Mesendoderm (in vitro differentiated cells): ENCODE measurements at regions not wholly inside any gene's neighbourhood (a gene's known extent, or its start where the extent isn't known, plus 50 kb on each side); places are given as distances from the start of the nearest gene placed in this dataset.

ENCODE experiments used
- DNase-seq: peaks from one replicate; pipeline ENCODE4 v3.0.0; 2013
- H2AK5ac ChIP-seq: 2 replicates; pipeline ENCODE4 v1.6.1; 2013; ENCODE audit warnings: low read length, inconsistent platforms
- H2BK120ac ChIP-seq: 2 replicates; pipeline ENCODE4 v1.6.1; 2013; ENCODE audit warnings: low read depth, mild to moderate bottlenecking, low read length, moderate library complexity, mixed read lengths
- H2BK15ac ChIP-seq: replicated peaks from 2 replicates; pipeline ENCODE4 v1.6.1; 2013; ENCODE audit warnings: low read depth, mild to moderate bottlenecking, moderate library complexity
- H2BK5ac ChIP-seq: 2 replicates; pipeline ENCODE4 v1.6.1; 2013; ENCODE audit warnings: low read length, inconsistent platforms
- H3K18ac ChIP-seq: 2 replicates; pipeline ENCODE4 v1.6.1; 2013; ENCODE audit warnings: mild to moderate bottlenecking, low read length, mixed read lengths
- H3K23ac ChIP-seq: one replicate; pipeline ENCODE4 v1.6.1; 2013; ENCODE audit warnings: low read length
- H3K27ac ChIP-seq: 2 replicates; pipeline ENCODE4 v1.5.1; 2013; ENCODE audit warnings: low read depth, mild to moderate bottlenecking, inconsistent platforms, low read length, moderate library complexity
- H3K27me3 ChIP-seq: 2 replicates; pipeline ENCODE4 v1.6.1; 2013; ENCODE audit warnings: low read length, control low read depth, mild to moderate bottlenecking, inconsistent platforms; ENCODE audit not compliant: insufficient read depth, poor library complexity
- H3K36me3 ChIP-seq: 2 replicates; pipeline ENCODE4 v1.6.1; 2013; ENCODE audit warnings: low read length, inconsistent platforms; ENCODE audit not compliant: control insufficient read depth, insufficient read depth
- H3K4ac ChIP-seq: one replicate; pipeline ENCODE4 v1.6.1; 2013; ENCODE audit warnings: low read depth, mild to moderate bottlenecking, low read length, moderate library complexity
- H3K4me1 ChIP-seq: 2 replicates; pipeline ENCODE4 v1.6.1; 2013; ENCODE audit warnings: low read depth, low read length, inconsistent platforms; ENCODE audit not compliant: control insufficient read depth
- H3K4me2 ChIP-seq: 2 replicates; pipeline ENCODE4 v1.6.1; 2013; ENCODE audit warnings: low read length
- H3K4me3 ChIP-seq: 2 replicates; pipeline ENCODE4 v1.5.1; 2013; ENCODE audit warnings: mild to moderate bottlenecking, low read length
- H3K56ac ChIP-seq: one replicate; pipeline ENCODE4 v1.6.1; 2013; ENCODE audit warnings: low read length
- H3K79me1 ChIP-seq: 2 replicates; pipeline ENCODE4 v1.6.1; 2013; ENCODE audit warnings: low read length, inconsistent platforms
- H3K79me2 ChIP-seq: 2 replicates; pipeline ENCODE4 v1.6.1; 2013; ENCODE audit warnings: mild to moderate bottlenecking, low read length; ENCODE audit not compliant: control insufficient read depth, insufficient read depth
- H3K9ac ChIP-seq: 2 replicates; pipeline ENCODE4 v1.6.1; 2013; ENCODE audit warnings: low read length, inconsistent platforms
- H4K5ac ChIP-seq: one replicate; pipeline ENCODE4 v1.6.1; 2013; ENCODE audit warnings: low read length
- H4K8ac ChIP-seq: one replicate; pipeline ENCODE4 v1.6.1; 2013; ENCODE audit warnings: low read depth, mild to moderate bottlenecking, control low read depth, low read length, moderate library complexity
- WGBS: extraction: QIAGEN DNeasy Blood & Tissue Kit; methylation state at CpG from one replicate; pipeline ENCODE4 v1.1.7; 2013; ENCODE audit warnings: low lambda C conversion rate, missing lambda C conversion rate; ENCODE audit not compliant: insufficient coverage; ENCODE audit errors: extremely low coverage; 5-methylcytosine and 5-hydroxymethylcytosine counted together

DNA sequence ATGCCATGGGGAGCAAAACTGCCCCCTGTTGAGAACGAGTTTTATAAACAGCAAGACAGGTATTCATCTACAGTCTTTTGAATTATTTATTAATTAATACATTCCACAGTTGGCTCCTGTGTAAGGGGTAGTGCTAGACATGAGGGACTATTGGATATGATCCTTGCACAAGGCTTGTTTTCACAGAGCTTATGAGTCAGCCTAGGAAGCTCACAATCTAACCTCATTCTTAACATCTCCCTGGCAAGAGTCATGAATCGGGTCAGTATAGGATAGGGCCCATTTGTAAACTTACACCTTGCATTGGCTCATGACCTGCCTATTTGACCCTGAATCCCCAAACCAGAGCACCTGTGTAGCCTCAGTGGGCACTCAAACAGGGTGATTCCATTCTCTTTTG lies 209.1 kb upstream of the HCCS start:
- no peak overlapping the region for H3K27ac ChIP-seq
- H3K79me2 ChIP-seq = no peaks in the 10 kb centered on the region
- no peak overlapping the region for H3K4me2 ChIP-seq
- no peak overlapping the region for H2BK120ac ChIP-seq
- H3K4me1 ChIP-seq = no peaks in the 10 kb centered on the region
- no peak overlapping the region for H3K56ac ChIP-seq
- H3K9ac ChIP-seq = no peak overlapping the region
- no peaks in the 10 kb centered on the region for H3K79me1 ChIP-seq
- no peak overlapping the region for H4K8ac ChIP-seq
- H4K5ac ChIP-seq = no peak overlapping the region
- WGBS = no CpG with 5 or more reads among the region's 2 CpGs
- no peaks in the 10 kb centered on the region for H3K36me3 ChIP-seq
- no peak overlapping the region for H2AK5ac ChIP-seq
- H3K4ac ChIP-seq = no peak overlapping the region
- no peak for DNase-seq
- H2BK15ac ChIP-seq = no peak overlapping the region
- H3K23ac ChIP-seq = no peak overlapping the region
- no peak overlapping the region for H2BK5ac ChIP-seq
- no peak overlapping the region for H3K18ac ChIP-seq
- no peak overlapping the region for H3K4me3 ChIP-seq
- H3K27me3 ChIP-seq = no peaks in the 10 kb centered on the region

DNA sequence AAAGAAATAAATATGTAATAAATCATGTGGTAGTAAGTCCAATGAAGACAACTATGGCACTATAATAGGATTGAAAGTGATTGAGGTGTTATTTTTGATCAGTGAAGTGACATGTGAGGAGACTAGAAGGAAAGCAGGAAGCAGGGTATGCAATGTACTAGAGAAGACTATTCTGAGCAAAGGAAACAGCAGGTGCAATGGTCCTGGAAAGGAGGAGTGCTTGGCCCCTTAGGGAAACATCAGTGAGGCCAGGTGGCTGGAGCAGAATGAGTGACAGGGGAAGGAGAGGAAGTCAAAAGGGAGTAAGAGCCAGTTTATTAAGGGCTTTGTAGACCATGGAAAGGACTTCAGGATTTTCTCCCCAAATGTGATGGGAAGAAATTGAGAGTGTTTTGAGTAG lies 207.6 kb upstream of the HCCS start:
- H3K79me2 ChIP-seq = no peaks in the 10 kb centered on the region
- no peak overlapping the region for H3K4ac ChIP-seq
- H4K5ac ChIP-seq = no peak overlapping the region
- H3K4me1 ChIP-seq = no peaks in the 10 kb centered on the region
- no peak overlapping the region for H3K56ac ChIP-seq
- no peak overlapping the region for H3K18ac ChIP-seq
- H3K79me1 ChIP-seq = no peaks in the 10 kb centered on the region
- H2BK120ac ChIP-seq = no peak overlapping the region
- no peak overlapping the region for H3K4me2 ChIP-seq
- no peak overlapping the region for H2BK15ac ChIP-seq
- H3K27ac ChIP-seq = no peak overlapping the region
- H3K27me3 ChIP-seq = no peaks in the 10 kb centered on the region
- DNase-seq = no peak
- no peaks in the 10 kb centered on the region for H3K36me3 ChIP-seq
- H3K23ac ChIP-seq = no peak overlapping the region
- H4K8ac ChIP-seq = no peak overlapping the region
- no peak overlapping the region for H2AK5ac ChIP-seq
- H2BK5ac ChIP-seq = no peak overlapping the region
- H3K4me3 ChIP-seq = no peak overlapping the region
- H3K9ac ChIP-seq = no peak overlapping the region

DNA sequence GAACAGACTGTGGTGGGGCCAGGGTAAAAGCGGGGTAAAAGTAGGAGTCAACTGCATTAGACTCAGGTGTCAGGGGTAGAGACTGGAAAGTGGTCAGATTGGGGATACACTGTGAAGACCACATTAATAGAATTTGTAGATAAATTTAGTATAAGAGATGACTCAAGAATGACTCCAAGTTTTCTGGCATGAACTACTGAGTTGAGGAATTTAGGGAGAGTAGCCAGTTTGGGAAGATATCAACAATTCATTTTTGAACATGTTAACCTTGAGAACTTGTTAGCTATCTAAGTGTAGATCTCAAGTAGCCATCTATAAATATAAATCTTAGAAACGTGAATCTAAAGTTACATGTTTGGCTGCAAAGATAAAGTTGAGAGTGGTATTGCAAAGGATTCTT lies 206.9 kb upstream of the HCCS start:
- Histone ChIP-seq H3K79me1 (no peaks in the 10 kb centered on the region), H3K56ac (no peak overlapping the region), H2BK15ac (no peak overlapping the region), H2BK5ac (no peak overlapping the region), H3K27ac (no peak overlapping the region), H3K23ac (no peak overlapping the region), H4K8ac (no peak overlapping the region), H3K9ac (no peak overlapping the region), H3K18ac (no peak overlapping the region), H3K4me1 (no peaks in the 10 kb centered on the region), H4K5ac (no peak overlapping the region), H3K27me3 (no peaks in the 10 kb centered on the region), H2BK120ac (no peak overlapping the region), H3K4me2 (no peak overlapping the region), H2AK5ac (no peak overlapping the region), H3K4ac (no peak overlapping the region), H3K36me3 (no peaks in the 10 kb centered on the region), H3K4me3 (no peak overlapping the region), H3K79me2 (no peaks in the 10 kb centered on the region)
- no CpG with 5 or more reads among the region's 2 CpGs for WGBS
- no peak for DNase-seq

DNA sequence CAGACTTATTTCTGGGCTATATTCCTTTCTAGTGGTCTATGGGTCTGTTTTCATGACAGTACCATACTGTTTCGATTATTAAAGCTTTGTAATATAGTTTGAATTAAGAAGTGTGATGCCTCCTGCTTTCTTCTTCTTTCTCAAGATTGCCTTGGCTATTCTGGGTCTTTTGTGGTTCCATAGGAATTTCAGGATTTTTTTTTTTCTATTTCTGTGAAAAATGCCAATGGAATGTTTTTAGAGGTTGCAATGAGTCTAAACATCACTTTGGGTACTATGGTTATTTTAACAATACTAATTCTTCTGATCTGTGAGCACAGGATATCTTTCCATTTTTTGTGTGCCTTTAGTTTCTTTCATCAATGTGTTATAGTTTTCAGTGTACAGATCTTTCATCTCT lies 204.3 kb upstream of the HCCS start:
- no peak overlapping the region for H3K27ac ChIP-seq
- H3K4me2 ChIP-seq = no peak overlapping the region
- H4K8ac ChIP-seq = no peak overlapping the region
- H3K4ac ChIP-seq = no peak overlapping the region
- H3K79me2 ChIP-seq = no peaks in the 10 kb centered on the region
- no peak overlapping the region for H3K4me3 ChIP-seq
- H4K5ac ChIP-seq = no peak overlapping the region
- no peaks in the 10 kb centered on the region for H3K27me3 ChIP-seq
- no peaks in the 10 kb centered on the region for H3K79me1 ChIP-seq
- H2BK120ac ChIP-seq = no peak overlapping the region
- no peak overlapping the region for H2AK5ac ChIP-seq
- H3K4me1 ChIP-seq = no peaks in the 10 kb centered on the region
- H3K36me3 ChIP-seq = no peaks in the 10 kb centered on the region
- WGBS = no CpG with 5 or more reads among the region's 1 CpG
- no peak overlapping the region for H3K9ac ChIP-seq
- H3K56ac ChIP-seq = no peak overlapping the region
- no peak for DNase-seq
- no peak overlapping the region for H3K23ac ChIP-seq
- no peak overlapping the region for H3K18ac ChIP-seq
- H2BK5ac ChIP-seq = no peak overlapping the region
- no peak overlapping the region for H2BK15ac ChIP-seq

DNA sequence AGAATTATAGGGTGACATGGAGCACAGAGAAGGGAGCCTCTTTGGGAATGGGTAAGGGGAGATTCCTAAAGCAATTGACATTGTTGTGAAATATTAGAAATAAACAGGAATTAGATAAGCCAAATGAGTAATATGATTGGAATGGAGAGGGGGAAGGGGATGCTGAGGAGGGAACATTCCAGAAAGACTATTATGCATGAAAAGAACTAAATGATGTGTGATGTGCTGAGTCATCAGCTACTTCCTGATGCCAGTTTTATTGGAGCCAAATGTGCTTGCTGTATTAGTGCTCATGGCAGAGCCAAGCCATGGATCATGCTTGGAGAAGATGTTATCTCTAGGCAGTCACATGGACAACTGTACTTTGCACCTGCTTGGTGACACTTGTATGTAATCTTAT lies 189.0 kb upstream of the HCCS start:
- H2BK120ac ChIP-seq = no peak overlapping the region
- no peak overlapping the region for H2BK15ac ChIP-seq
- no peak overlapping the region for H3K4ac ChIP-seq
- no peak overlapping the region for H3K23ac ChIP-seq
- no peaks in the 10 kb centered on the region for H3K27me3 ChIP-seq
- H3K4me1 ChIP-seq = no peaks in the 10 kb centered on the region
- no peak overlapping the region for H3K18ac ChIP-seq
- H2AK5ac ChIP-seq = no peak overlapping the region
- H3K4me3 ChIP-seq = no peak overlapping the region
- H3K36me3 ChIP-seq = no peaks in the 10 kb centered on the region
- no peaks in the 10 kb centered on the region for H3K79me2 ChIP-seq
- H4K5ac ChIP-seq = no peak overlapping the region
- peak; percentile 72 for DNase-seq
- H3K4me2 ChIP-seq = no peak overlapping the region
- no peak overlapping the region for H2BK5ac ChIP-seq
- H3K56ac ChIP-seq = no peak overlapping the region
- H3K9ac ChIP-seq = no peak overlapping the region
- H3K27ac ChIP-seq = no peak overlapping the region
- no peaks in the 10 kb centered on the region for H3K79me1 ChIP-seq
- H4K8ac ChIP-seq = no peak overlapping the region

DNA sequence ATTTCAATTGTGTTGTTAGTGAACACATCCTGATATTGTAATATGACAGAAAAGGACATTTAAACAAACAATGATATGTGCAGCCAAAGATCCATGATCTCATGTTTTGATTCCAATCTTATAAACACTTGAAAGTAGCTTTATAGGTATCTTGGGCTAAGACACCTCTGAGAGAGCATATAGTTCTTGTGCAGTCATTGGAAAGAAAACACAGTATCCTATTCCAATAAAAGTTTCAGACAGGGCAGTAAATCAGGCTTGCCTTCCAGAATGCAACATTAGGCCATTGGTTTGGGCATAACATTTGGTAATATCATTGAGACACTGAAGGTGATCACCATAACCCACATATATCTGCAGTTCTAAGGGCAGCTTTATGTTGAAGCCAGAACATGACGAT lies 188.3 kb upstream of the HCCS start:
- H3K36me3 ChIP-seq = no peaks in the 10 kb centered on the region
- H3K9ac ChIP-seq = no peak overlapping the region
- no peak for DNase-seq
- no peak overlapping the region for H3K4me2 ChIP-seq
- H3K23ac ChIP-seq = no peak overlapping the region
- no peak overlapping the region for H3K27ac ChIP-seq
- no peak overlapping the region for H4K8ac ChIP-seq
- H3K79me1 ChIP-seq = no peaks in the 10 kb centered on the region
- no peak overlapping the region for H4K5ac ChIP-seq
- no peaks in the 10 kb centered on the region for H3K79me2 ChIP-seq
- no peak overlapping the region for H3K56ac ChIP-seq
- H2AK5ac ChIP-seq = no peak overlapping the region
- no peak overlapping the region for H2BK5ac ChIP-seq
- no peak overlapping the region for H2BK120ac ChIP-seq
- H3K18ac ChIP-seq = no peak overlapping the region
- H2BK15ac ChIP-seq = no peak overlapping the region
- H3K4me3 ChIP-seq = no peak overlapping the region
- no CpG with 5 or more reads among the region's 1 CpG for WGBS
- no peak overlapping the region for H3K4ac ChIP-seq
- no peaks in the 10 kb centered on the region for H3K27me3 ChIP-seq
- H3K4me1 ChIP-seq = no peaks in the 10 kb centered on the region
